CD8-positive, alpha-beta memory T cell (primary cell): ENCODE measurements at regions not wholly inside any gene's neighbourhood (a gene's known extent, or its start where the extent isn't known, plus 50 kb on each side); places are given as distances from the start of the nearest gene placed in this dataset.

Experiments
- CTCF ChIA-PET: fragments of 350-600 bp; sonication (Branson Sonifier 250); formaldehyde crosslinking; loops from one replicate; lab custom pipeline; 2021; ENCODE audit warnings: antibody characterized with exemption; lab: Charles Lee
- POLR2A ChIA-PET: fragments of 350-600 bp; sonication (Branson Sonifier 250); formaldehyde crosslinking; loops from one replicate; lab custom pipeline; 2021; ENCODE audit warnings: antibody characterized with exemption; lab: Charles Lee
- DNase-seq, 5 donors: peaks; one replicate each; pipeline versions ENCODE4 v3.0.0 to v3.0.0-alpha.2; 2020 to 2022; ENCODE audit warnings: mixed read lengths in 1 of 5
- H3K27ac ChIP-seq: one replicate; pipeline ENCODE4 v1.7.0; 2013; ENCODE audit warnings: low read depth, mild to moderate bottlenecking, low read length, moderate library complexity
- H3K27me3 ChIP-seq: 2 replicates; pipeline ENCODE4 v1.7.0; 2013; ENCODE audit warnings: low read length, mild to moderate bottlenecking; ENCODE audit not compliant: insufficient read depth, poor library complexity, severe bottlenecking
- H3K36me3 ChIP-seq: 2 replicates; pipeline ENCODE4 v1.7.0; 2013; ENCODE audit warnings: mild to moderate bottlenecking, low read length, moderate library complexity; ENCODE audit not compliant: insufficient read depth
- H3K4me1 ChIP-seq: 2 replicates; pipeline ENCODE4 v1.7.0; 2013; ENCODE audit warnings: mild to moderate bottlenecking, low read length, moderate library complexity; ENCODE audit not compliant: insufficient read depth
- H3K4me3 ChIP-seq: 2 replicates; pipeline ENCODE4 v1.7.0; 2013; ENCODE audit warnings: mild to moderate bottlenecking, low read length
- H3K9me3 ChIP-seq: 2 replicates; pipeline ENCODE4 v1.7.0; 2013; ENCODE audit warnings: mild to moderate bottlenecking, low read length
- H3K27ac Mint-ChIP-seq, 8 donors: one replicate each; pipeline ENCODE4 v1.8.0; 2020 to 2021; ENCODE audit warnings: mixed read lengths in 8 of 8, mild to moderate bottlenecking in 6 of 8, inconsistent platforms in 3 of 8, moderate library complexity in 3 of 8
- H3K27me3 Mint-ChIP-seq, 2 donors: one replicate each; pipeline ENCODE4 v1.8.0; 2020 to 2021; ENCODE audit warnings: mixed read lengths in 2 of 2, mild to moderate bottlenecking in 1 of 2, moderate library complexity in 1 of 2
- H3K36me3 Mint-ChIP-seq, 3 donors: one replicate each; pipeline ENCODE4 v1.8.0; 2020 to 2021; ENCODE audit warnings: mixed read lengths in 3 of 3, inconsistent platforms in 1 of 3, mild to moderate bottlenecking in 1 of 3
- H3K4me1 Mint-ChIP-seq, 3 donors: one replicate each; pipeline ENCODE4 v1.8.0; 2020 to 2021; ENCODE audit warnings: mixed read lengths in 3 of 3, inconsistent platforms in 1 of 3, mild to moderate bottlenecking in 1 of 3
- H3K4me3 Mint-ChIP-seq, 7 donors: one replicate each; pipeline ENCODE4 v1.8.0; 2020 to 2021; ENCODE audit warnings: mixed read lengths in 7 of 7, mild to moderate bottlenecking in 6 of 7, moderate library complexity in 4 of 7, inconsistent platforms in 2 of 7
- H3K9me3 Mint-ChIP-seq, 5 donors: one replicate each; pipeline ENCODE4 v1.8.0; 2020 to 2022; ENCODE audit warnings: mixed read lengths in 5 of 5, mild to moderate bottlenecking in 3 of 5, moderate library complexity in 2 of 5, inconsistent platforms in 1 of 5

DNA sequence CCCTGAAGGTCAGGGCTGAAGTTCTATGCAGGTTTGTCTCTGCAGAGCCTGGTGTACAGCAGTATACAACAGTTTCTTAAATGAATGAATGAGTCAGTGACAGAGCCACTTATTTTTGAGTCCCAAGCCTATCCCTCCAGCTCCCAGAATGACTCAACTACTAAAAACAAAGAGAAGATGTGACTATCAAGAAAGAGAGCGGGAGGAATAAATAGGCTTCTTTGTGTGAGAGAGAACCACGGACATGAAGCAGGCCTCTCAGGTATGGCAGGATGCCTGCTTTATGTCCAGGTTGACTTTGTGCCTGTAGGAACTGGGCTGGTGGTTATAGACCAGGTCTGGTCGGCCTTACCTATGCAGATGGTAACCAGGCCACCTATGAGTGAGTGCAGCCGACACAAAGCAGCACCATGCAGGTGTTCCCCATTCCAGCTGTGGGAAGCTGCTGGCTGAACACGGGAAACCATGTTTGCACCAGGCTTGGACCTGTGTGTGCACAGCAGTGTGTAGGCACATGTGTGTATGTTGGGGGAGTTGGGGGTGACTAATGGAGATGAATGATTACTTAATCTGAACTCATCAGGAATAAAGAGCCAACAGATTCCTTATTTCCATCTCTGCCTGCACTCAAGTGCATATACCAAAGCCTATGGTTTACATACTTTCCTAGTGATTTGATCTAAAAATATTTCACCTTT, 171.0 kb downstream of the OSR1 start:
- Histone ChIP-seq H3K27me3 (no peaks in the 10 kb centered on the region), H3K9me3 (no peaks in the 10 kb centered on the region), H3K27ac (no peak overlapping the region), H3K4me1 (no peaks in the 10 kb centered on the region), H3K36me3 (no peaks in the 10 kb centered on the region), H3K4me3 (no peak overlapping the region)
- no peak overlapping the region for H3K4me3 Mint-ChIP-seq
- no peak for DNase-seq
- ChIA-PET CTCF (no interaction called here), POLR2A (no interaction called here)
- H3K9me3 Mint-ChIP-seq = peaks cover 7 to 25% (median 17%) of the 10 kb centered on the region in 5 donors
- H3K4me1 Mint-ChIP-seq = no peaks in the 10 kb centered on the region
- peaks cover 4 to 6% of the 10 kb centered on the region in 2 donors for H3K27me3 Mint-ChIP-seq
- H3K36me3 Mint-ChIP-seq = no peaks in the 10 kb centered on the region
- no peak overlapping the region for H3K27ac Mint-ChIP-seq

- H3K9me3 ChIP-seq = no peaks in the 10 kb centered on the region
- H3K27ac ChIP-seq = no peak overlapping the region
- no peaks in the 10 kb centered on the region for H3K4me1 Mint-ChIP-seq
- H3K27ac Mint-ChIP-seq = no peak overlapping the region
- H3K27me3 Mint-ChIP-seq = peaks cover 4 to 6% of the 10 kb centered on the region in 2 donors
- CTCF ChIA-PET = no interaction called here
- DNase-seq = no peak
- POLR2A ChIA-PET = no interaction called here
- H3K4me3 ChIP-seq = no peak overlapping the region
- H3K36me3 Mint-ChIP-seq = no peaks in the 10 kb centered on the region
- no peaks in the 10 kb centered on the region for H3K4me1 ChIP-seq
- no peaks in the 10 kb centered on the region for H3K27me3 ChIP-seq
- no peaks in the 10 kb centered on the region for H3K36me3 ChIP-seq
- H3K9me3 Mint-ChIP-seq = peaks cover 13 to 42% (median 37%) of the 10 kb centered on the region in 5 donors
- H3K4me3 Mint-ChIP-seq = no peak overlapping the region
These were observed 173.3 kb downstream of the OSR1 start for GRCh38 chr2:19185086-19185485.

DNA sequence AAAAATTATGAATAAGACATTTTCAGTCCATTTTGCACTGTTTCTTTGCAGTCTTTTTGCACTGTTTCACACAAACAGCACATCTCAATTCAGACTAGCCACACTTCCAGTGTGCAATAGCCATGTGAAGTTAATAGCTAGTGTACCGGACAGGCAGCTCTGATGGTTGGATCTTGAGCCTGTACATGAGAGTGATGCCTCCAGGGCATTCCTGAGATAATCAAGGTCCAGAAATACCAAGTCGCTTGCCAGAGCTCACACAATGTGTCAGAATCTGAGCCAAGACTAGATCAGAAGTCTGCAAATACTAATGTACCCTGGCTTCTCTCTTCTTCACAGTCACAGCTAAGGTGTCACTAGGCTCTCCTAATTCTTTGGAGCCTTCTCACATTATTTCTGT, 180.2 kb downstream of the OSR1 start:
- H3K27me3 ChIP-seq = no peaks in the 10 kb centered on the region
- no peaks in the 10 kb centered on the region for H3K36me3 ChIP-seq
- H3K36me3 Mint-ChIP-seq = no peaks in the 10 kb centered on the region
- peaks cover 14 to 48% (median 20%) of the 10 kb centered on the region in 5 donors for H3K9me3 Mint-ChIP-seq
- no peak overlapping the region for H3K4me3 ChIP-seq
- no peak overlapping the region for H3K27ac Mint-ChIP-seq
- ChIA-PET POLR2A (no interaction called here), CTCF (no interaction called here)
- H3K27me3 Mint-ChIP-seq = no peaks in the 10 kb centered on the region
- H3K4me1 Mint-ChIP-seq = no peaks in the 10 kb centered on the region
- H3K27ac ChIP-seq = no peak overlapping the region
- no peaks in the 10 kb centered on the region for H3K4me1 ChIP-seq
- no peak overlapping the region for H3K4me3 Mint-ChIP-seq
- H3K9me3 ChIP-seq = no peaks in the 10 kb centered on the region
- no peak for DNase-seq

GRCh38 chr2:19176977-19177376, 181.4 kb downstream of the OSR1 start:
- H3K27ac ChIP-seq = no peak overlapping the region
- Mint-ChIP-seq H3K4me3 (no peak overlapping the region), H3K4me1 (no peaks in the 10 kb centered on the region), H3K27ac (no peak overlapping the region), H3K36me3 (no peaks in the 10 kb centered on the region), H3K27me3 (no peaks in the 10 kb centered on the region), H3K9me3 (peaks cover 10 to 39% (median 16%) of the 10 kb centered on the region in 5 donors)
- no peaks in the 10 kb centered on the region for H3K9me3 ChIP-seq
- no peaks in the 10 kb centered on the region for H3K36me3 ChIP-seq
- no peak for DNase-seq
- no peak overlapping the region for H3K4me3 ChIP-seq
- H3K27me3 ChIP-seq = no peaks in the 10 kb centered on the region
- POLR2A ChIA-PET = no interaction called here
- no peaks in the 10 kb centered on the region for H3K4me1 ChIP-seq
- CTCF ChIA-PET = no interaction called here

DNA sequence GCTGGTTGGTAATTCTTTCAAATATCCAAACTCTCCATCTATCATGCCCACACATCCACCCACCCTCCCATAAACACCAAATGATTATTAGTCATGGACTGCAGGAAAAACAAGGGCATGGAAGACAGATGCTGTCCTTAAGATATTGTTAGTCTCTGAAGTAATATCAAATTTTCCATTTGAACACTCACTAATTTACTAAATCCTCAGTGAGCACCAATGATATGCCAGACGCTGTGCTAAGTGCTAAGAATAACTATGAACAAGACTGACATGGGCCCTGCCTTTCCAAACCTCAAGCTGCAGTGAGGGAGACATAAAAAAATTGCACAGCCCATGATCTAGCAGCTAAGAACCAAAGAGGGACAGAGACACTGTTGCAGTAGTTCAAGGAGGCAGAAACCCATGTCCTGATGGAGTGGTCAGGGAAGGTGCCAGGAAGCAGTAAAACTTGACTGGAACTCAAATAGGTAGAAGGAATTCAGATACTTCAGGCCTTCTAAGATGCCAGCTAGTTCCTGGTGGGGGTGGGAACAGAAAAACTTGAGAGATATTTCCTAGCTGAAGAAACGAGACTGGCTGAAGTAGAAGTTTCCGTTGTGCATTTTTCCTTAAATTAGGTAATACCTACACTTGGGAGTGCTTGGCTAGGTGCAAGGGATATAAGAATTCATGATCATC, 182.1 kb downstream of the OSR1 start:
- Mint-ChIP-seq H3K4me3 (no peak overlapping the region), H3K9me3 (peaks cover 10 to 33% (median 16%) of the 10 kb centered on the region in 5 donors), H3K27ac (no peak overlapping the region), H3K27me3 (no peaks in the 10 kb centered on the region), H3K36me3 (no peaks in the 10 kb centered on the region), H3K4me1 (no peaks in the 10 kb centered on the region)
- no peaks in the 10 kb centered on the region for H3K9me3 ChIP-seq
- no peak overlapping the region for H3K4me3 ChIP-seq
- no peak for DNase-seq
- no peak overlapping the region for H3K27ac ChIP-seq
- ChIA-PET CTCF (no interaction called here), POLR2A (no interaction called here)
- H3K36me3 ChIP-seq = no peaks in the 10 kb centered on the region
- H3K27me3 ChIP-seq = no peaks in the 10 kb centered on the region
- H3K4me1 ChIP-seq = no peaks in the 10 kb centered on the region

DNA sequence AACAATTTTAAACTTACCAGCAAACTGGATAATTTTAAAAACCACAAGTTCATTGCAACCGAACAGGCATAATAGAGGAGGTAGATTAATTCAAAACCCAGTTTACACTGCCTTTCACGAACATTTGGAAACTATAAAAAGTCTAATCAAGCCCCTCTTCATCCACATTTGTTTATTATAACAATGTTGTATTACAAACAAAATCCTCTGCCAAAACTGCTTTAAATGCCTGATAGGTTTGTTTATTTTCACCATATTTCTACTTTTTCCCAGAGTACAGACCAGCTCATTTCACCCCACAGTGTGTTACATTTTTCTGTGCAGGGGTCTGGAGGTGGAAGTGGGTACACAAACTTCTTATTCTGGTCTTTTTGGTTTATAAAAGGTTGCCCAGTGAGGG, 184.2 kb downstream of the OSR1 start:
- no peaks in the 10 kb centered on the region for H3K4me1 Mint-ChIP-seq
- no peak overlapping the region for H3K27ac Mint-ChIP-seq
- no peaks in the 10 kb centered on the region for H3K27me3 Mint-ChIP-seq
- no peaks in the 10 kb centered on the region for H3K36me3 Mint-ChIP-seq
- H3K9me3 Mint-ChIP-seq = peaks cover 0 to 23% (median 7%) of the 10 kb centered on the region in 5 donors
- H3K4me3 Mint-ChIP-seq = no peak overlapping the region
- ChIA-PET CTCF (no interaction called here), POLR2A (no interaction called here)
- H3K36me3 ChIP-seq = no peaks in the 10 kb centered on the region
- DNase-seq = no peak
- no peak overlapping the region for H3K27ac ChIP-seq
- H3K9me3 ChIP-seq = no peaks in the 10 kb centered on the region
- no peak overlapping the region for H3K4me3 ChIP-seq
- H3K4me1 ChIP-seq = no peaks in the 10 kb centered on the region
- no peaks in the 10 kb centered on the region for H3K27me3 ChIP-seq

DNA sequence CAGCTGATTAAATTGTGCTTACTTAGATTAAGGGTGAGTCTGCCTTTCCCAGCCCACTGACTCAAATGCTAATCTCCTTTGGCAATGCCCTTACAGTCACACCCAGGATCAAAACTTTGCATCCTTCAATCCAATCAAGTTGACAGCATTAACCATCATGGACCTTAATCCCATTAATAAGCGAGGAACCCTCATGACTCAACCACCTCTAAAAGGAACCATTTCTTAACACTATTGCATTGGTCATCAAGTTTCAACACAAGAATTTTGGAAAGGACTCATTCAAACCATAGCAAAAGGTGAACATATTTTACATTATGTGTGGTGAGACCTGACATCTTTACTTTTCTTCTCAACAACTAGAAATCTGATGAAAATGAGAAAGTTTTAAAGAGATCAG, 187.0 kb downstream of the OSR1 start:
- CTCF ChIA-PET = no interaction called here
- no peaks in the 10 kb centered on the region for H3K27me3 Mint-ChIP-seq

GRCh38 chr2:19169134-19169768, 189.2 kb downstream of the OSR1 start:
- H3K36me3 Mint-ChIP-seq = no peaks in the 10 kb centered on the region
- H3K4me3 ChIP-seq = no peak overlapping the region
- POLR2A ChIA-PET = no interaction called here
- H3K36me3 ChIP-seq = no peaks in the 10 kb centered on the region
- no peaks in the 10 kb centered on the region for H3K27me3 ChIP-seq
- H3K9me3 ChIP-seq = no peaks in the 10 kb centered on the region
- CTCF ChIA-PET = no interaction called here
- H3K9me3 Mint-ChIP-seq = peaks cover 0 to 13% (median 5%) of the 10 kb centered on the region in 5 donors
- no peaks in the 10 kb centered on the region for H3K27me3 Mint-ChIP-seq
- DNase-seq = no peak
- H3K4me3 Mint-ChIP-seq = no peak overlapping the region
- H3K27ac Mint-ChIP-seq = no peak overlapping the region
- no peak overlapping the region for H3K27ac ChIP-seq
- no peaks in the 10 kb centered on the region for H3K4me1 Mint-ChIP-seq
- H3K4me1 ChIP-seq = no peaks in the 10 kb centered on the region

More for the DNA sequence above, 187.0 kb downstream of the OSR1 start:
- Histone ChIP-seq H3K36me3 (no peaks in the 10 kb centered on the region), H3K4me3 (no peak overlapping the region), H3K27me3 (no peaks in the 10 kb centered on the region), H3K4me1 (no peaks in the 10 kb centered on the region), H3K9me3 (no peaks in the 10 kb centered on the region), H3K27ac (no peak overlapping the region)
- POLR2A ChIA-PET = no interaction called here
- Mint-ChIP-seq H3K4me1 (no peaks in the 10 kb centered on the region), H3K4me3 (no peak overlapping the region), H3K36me3 (no peaks in the 10 kb centered on the region), H3K9me3 (peaks cover 0 to 22% (median 9%) of the 10 kb centered on the region in 5 donors), H3K27ac (no peak overlapping the region)
- DNase-seq = no peak
